SK-N-SH (cell line): ENCODE measurements at regions not wholly inside any gene's neighbourhood (a gene's known extent, or its start where the extent isn't known, plus 50 kb on each side); places are given as distances from the start of the nearest gene placed in this dataset.

Experiments used
- CTCF ChIA-PET: fragments of 300-600, 350-600 bp; formaldehyde crosslinking; extraction: SDS; loops from one replicate; lab custom pipeline; 2021; lab: Yijun Ruan, JAX
- POLR2A ChIA-PET: fragments of 350-600 bp; sonication (Branson Sonifier 250); formaldehyde crosslinking; extraction: SDS; loops from one replicate; lab custom pipeline; 2020; ENCODE audit warnings: antibody characterized with exemption, inconsistent platforms; lab: Yijun Ruan, JAX
- DNase-seq: peaks from one replicate; pipeline ENCODE4 v3.0.0; 2012
- H2AFZ ChIP-seq: fragments of 200-600 bp; sonication (generic); 2 replicates; pipeline ENCODE4 v1.8.1; 2016; ENCODE audit warnings: antibody characterized with exemption, mild to moderate bottlenecking, low read depth
- H3F3A ChIP-seq: fragments of 200-600 bp; sonication (generic); replicated peaks from 2 replicates; pipeline ENCODE3; 2016; ENCODE audit warnings: antibody characterized with exemption, mild to moderate bottlenecking; ENCODE audit not compliant: insufficient read depth
- H3K27ac ChIP-seq, 2 experiments: fragments of 200-500 bp in 1 of 2; fragments of 200-600 bp in 1 of 2; sonication (Bioruptor generic) in 1 of 2; sonication (generic), shearing (Covaris generic) in 1 of 2; 2 replicates each; pipeline versions ENCODE4 v1.5.1 to v1.6.1; 2014 to 2016; ENCODE audit warnings: low read depth in 2 of 2, inconsistent platforms in 1 of 2, low read length in 1 of 2, mild to moderate bottlenecking in 1 of 2, mixed read lengths in 1 of 2
- H3K27me3 ChIP-seq: fragments of 200-600 bp; sonication (generic), shearing (Covaris generic); 2 replicates; pipeline ENCODE4 v1.6.1; 2016; ENCODE audit warnings: mixed run types; ENCODE audit not compliant: insufficient read depth
- H3K36me3 ChIP-seq, 2 experiments: fragments of 200-500 bp in 1 of 2; fragments of 200-600 bp in 1 of 2; sonication (Bioruptor generic) in 1 of 2; sonication (generic) in 1 of 2; replicated peaks in 1 of 2; 2 replicates each; pipeline versions ENCODE3 to v1.5.1; 2014 to 2016; ENCODE audit warnings: low read length in 1 of 2, mild to moderate bottlenecking in 1 of 2; ENCODE audit not compliant: insufficient read depth in 2 of 2, control insufficient read depth in 1 of 2
- H3K4me1 ChIP-seq, 2 experiments: fragments of 200-500 bp in 1 of 2; fragments of 200-600 bp in 1 of 2; sonication (Bioruptor generic) in 1 of 2; sonication (generic), shearing (Covaris generic) in 1 of 2; 2 replicates each; pipeline versions ENCODE4 v1.5.1 to v1.6.1; 2014 to 2016; ENCODE audit warnings: low read depth in 1 of 2, low read length in 1 of 2, mixed run types in 1 of 2; ENCODE audit not compliant: insufficient read depth in 2 of 2, control insufficient read depth in 1 of 2
- H3K4me2 ChIP-seq: fragments of 200-600 bp; sonication (generic), shearing (Covaris generic); 2 replicates; pipeline ENCODE4 v1.6.1; 2017; ENCODE audit warnings: mixed run types
- H3K4me3 ChIP-seq, 2 experiments: fragments of 200-500 bp in 1 of 2; fragments of 200-600 bp in 1 of 2; sonication (Bioruptor generic) in 1 of 2; sonication (generic), shearing (Covaris generic) in 1 of 2; 2 replicates each; pipeline versions ENCODE4 v1.5.1 to v1.8.1; 2014 to 2016; ENCODE audit warnings: low read depth in 2 of 2, inconsistent platforms in 1 of 2, low read length in 1 of 2, mild to moderate bottlenecking in 1 of 2, mixed read lengths in 1 of 2, moderate library complexity in 1 of 2
- H3K79me2 ChIP-seq: fragments of 200-600 bp; sonication (generic); 2 replicates; pipeline ENCODE4 v1.8.1; 2017; ENCODE audit warnings: mild to moderate bottlenecking; ENCODE audit not compliant: insufficient read depth
- H3K9ac ChIP-seq: fragments of 200-600 bp; sonication (generic); 2 replicates; pipeline ENCODE4 v1.6.1; 2017; ENCODE audit warnings: mixed run types
- H3K9me2 ChIP-seq: fragments of 200-600 bp; sonication (generic); 2 replicates; pipeline ENCODE4 v1.6.1; 2017; ENCODE audit warnings: mixed run types
- H3K9me3 ChIP-seq: fragments of 200-600 bp; sonication (generic); 2 replicates; pipeline ENCODE4 v1.6.1; 2017; ENCODE audit warnings: mixed run types, mild to moderate bottlenecking, moderate library complexity
- H4K20me1 ChIP-seq: fragments of 200-600 bp; sonication (generic); 2 replicates; pipeline ENCODE4 v1.6.1; 2017; ENCODE audit warnings: mild to moderate bottlenecking, mixed run types; ENCODE audit not compliant: insufficient read depth
- EP300 ChIP-seq, 2 experiments: IDR thresholded peaks; 2 replicates each; pipeline versions ENCODE4 v1.4.0 to v1.6.1; 2012; ENCODE audit warnings: borderline replicate concordance in 1 of 2, low read depth in 1 of 2, low read length in 1 of 2
- POLR2AphosphoS5 ChIP-seq: IDR thresholded peaks from 2 replicates; pipeline ENCODE4 v1.6.1; 2012; ENCODE audit warnings: low read depth, low read length
- RAD21 ChIP-seq: IDR thresholded peaks from 2 replicates; pipeline ENCODE4 v1.6.1; 2012; ENCODE audit warnings: mild to moderate bottlenecking, low read length
- RCOR1 ChIP-seq: fragments of 150-350 bp; IDR thresholded peaks from 2 replicates; pipeline ENCODE4 v1.6.1; 2017; ENCODE audit warnings: antibody characterized with exemption, low read length
- RFX5 ChIP-seq: IDR thresholded peaks from 2 replicates; pipeline ENCODE4 v1.6.1; 2012; ENCODE audit warnings: mild to moderate bottlenecking, improper control_type of control experiment, low read length
- SIN3A ChIP-seq: IDR thresholded peaks from 2 replicates; pipeline ENCODE4 v1.6.1; 2012; ENCODE audit warnings: low read depth, mild to moderate bottlenecking, low read length, moderate library complexity, borderline replicate concordance
- TAF1 ChIP-seq: IDR thresholded peaks from 2 replicates; pipeline ENCODE4 v1.6.1; 2012; ENCODE audit warnings: low read depth, mild to moderate bottlenecking, low read length, moderate library complexity, borderline replicate concordance
- TEAD4 ChIP-seq: IDR thresholded peaks from 2 replicates; pipeline ENCODE4 v1.4.0; 2012; ENCODE audit warnings: mild to moderate bottlenecking, borderline replicate concordance; ENCODE audit not compliant: insufficient read depth
- YY1 ChIP-seq: IDR thresholded peaks from 2 replicates; pipeline ENCODE4 v1.4.0; 2012; ENCODE audit warnings: low read depth, mild to moderate bottlenecking
- WGBS: methylation state at CpG from one replicate; pipeline ENCODE4 v1.1.6; 2017; ENCODE audit warnings: low lambda C conversion rate; 5-methylcytosine and 5-hydroxymethylcytosine counted together
- TF ChIP-seq, protein P1 (sequence below): IDR thresholded peaks from 2 replicates; pipeline ENCODE4 v1.6.1; 2012; ENCODE audit warnings: mild to moderate bottlenecking, low read depth, low read length, moderate library complexity
- TF ChIP-seq, protein P2 (sequence below): IDR thresholded peaks from 2 replicates; pipeline ENCODE4 v1.4.0; 2012; ENCODE audit warnings: low read depth, borderline replicate concordance
- TF ChIP-seq, protein P3 (sequence below): IDR thresholded peaks from 2 replicates; pipeline ENCODE4 v1.4.0; 2012; ENCODE audit warnings: low read depth
- TF ChIP-seq, protein P4 (sequence below): fragments of 200-600 bp; sonication (generic); IDR thresholded peaks from 2 replicates; pipeline ENCODE4 v1.6.1; 2017; ENCODE audit warnings: antibody characterized with exemption, mild to moderate bottlenecking, moderate library complexity

DNA sequence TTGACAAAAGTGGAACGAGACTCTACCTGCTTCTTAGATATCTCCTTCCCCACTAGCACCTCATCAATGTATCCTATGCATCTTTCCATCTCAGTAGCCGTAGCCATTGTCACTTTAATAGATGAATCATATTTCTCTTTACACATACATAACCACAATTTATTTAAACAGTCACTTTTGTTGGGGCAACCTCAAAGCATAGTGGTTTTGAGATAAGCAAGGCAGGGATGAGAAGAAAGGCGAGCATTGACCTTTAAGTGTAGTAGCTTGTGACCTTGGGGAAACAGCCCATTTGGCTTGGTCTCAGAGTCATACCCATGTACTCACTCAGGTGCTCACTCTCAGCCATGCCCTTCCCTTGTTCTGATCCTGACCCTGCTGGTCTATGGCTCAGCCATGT is 260.1 kb downstream of the C1orf94 start:
- H4K20me1 ChIP-seq: no peaks in the 10 kb centered on the region
- POLR2A ChIA-PET: no interaction called here

More for the DNA sequence above, 260.1 kb downstream of the C1orf94 start:
- TF ChIP-seq, protein P1, sequence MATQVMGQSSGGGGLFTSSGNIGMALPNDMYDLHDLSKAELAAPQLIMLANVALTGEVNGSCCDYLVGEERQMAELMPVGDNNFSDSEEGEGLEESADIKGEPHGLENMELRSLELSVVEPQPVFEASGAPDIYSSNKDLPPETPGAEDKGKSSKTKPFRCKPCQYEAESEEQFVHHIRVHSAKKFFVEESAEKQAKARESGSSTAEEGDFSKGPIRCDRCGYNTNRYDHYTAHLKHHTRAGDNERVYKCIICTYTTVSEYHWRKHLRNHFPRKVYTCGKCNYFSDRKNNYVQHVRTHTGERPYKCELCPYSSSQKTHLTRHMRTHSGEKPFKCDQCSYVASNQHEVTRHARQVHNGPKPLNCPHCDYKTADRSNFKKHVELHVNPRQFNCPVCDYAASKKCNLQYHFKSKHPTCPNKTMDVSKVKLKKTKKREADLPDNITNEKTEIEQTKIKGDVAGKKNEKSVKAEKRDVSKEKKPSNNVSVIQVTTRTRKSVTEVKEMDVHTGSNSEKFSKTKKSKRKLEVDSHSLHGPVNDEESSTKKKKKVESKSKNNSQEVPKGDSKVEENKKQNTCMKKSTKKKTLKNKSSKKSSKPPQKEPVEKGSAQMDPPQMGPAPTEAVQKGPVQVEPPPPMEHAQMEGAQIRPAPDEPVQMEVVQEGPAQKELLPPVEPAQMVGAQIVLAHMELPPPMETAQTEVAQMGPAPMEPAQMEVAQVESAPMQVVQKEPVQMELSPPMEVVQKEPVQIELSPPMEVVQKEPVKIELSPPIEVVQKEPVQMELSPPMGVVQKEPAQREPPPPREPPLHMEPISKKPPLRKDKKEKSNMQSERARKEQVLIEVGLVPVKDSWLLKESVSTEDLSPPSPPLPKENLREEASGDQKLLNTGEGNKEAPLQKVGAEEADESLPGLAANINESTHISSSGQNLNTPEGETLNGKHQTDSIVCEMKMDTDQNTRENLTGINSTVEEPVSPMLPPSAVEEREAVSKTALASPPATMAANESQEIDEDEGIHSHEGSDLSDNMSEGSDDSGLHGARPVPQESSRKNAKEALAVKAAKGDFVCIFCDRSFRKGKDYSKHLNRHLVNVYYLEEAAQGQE: no peak
- TF ChIP-seq YY1 (no peak), TAF1 (no peak), RCOR1 (no peak), EP300 (IDR thresholded peaks at IDR 0.05; ENCODE audit: borderline replicate concordance in 1 of 2, low read depth in 1 of 2, low read length in 1 of 2) (no peak), SIN3A (no peak), TEAD4 (no peak), RAD21 (no peak), RFX5 (no peak), POLR2AphosphoS5 (no peak)
- TF ChIP-seq, protein P2, sequence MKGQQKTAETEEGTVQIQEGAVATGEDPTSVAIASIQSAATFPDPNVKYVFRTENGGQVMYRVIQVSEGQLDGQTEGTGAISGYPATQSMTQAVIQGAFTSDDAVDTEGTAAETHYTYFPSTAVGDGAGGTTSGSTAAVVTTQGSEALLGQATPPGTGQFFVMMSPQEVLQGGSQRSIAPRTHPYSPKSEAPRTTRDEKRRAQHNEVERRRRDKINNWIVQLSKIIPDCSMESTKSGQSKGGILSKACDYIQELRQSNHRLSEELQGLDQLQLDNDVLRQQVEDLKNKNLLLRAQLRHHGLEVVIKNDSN: no peak
- TF ChIP-seq, protein P3, sequence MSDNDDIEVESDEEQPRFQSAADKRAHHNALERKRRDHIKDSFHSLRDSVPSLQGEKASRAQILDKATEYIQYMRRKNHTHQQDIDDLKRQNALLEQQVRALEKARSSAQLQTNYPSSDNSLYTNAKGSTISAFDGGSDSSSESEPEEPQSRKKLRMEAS: no peak
- TF ChIP-seq, protein P4, sequence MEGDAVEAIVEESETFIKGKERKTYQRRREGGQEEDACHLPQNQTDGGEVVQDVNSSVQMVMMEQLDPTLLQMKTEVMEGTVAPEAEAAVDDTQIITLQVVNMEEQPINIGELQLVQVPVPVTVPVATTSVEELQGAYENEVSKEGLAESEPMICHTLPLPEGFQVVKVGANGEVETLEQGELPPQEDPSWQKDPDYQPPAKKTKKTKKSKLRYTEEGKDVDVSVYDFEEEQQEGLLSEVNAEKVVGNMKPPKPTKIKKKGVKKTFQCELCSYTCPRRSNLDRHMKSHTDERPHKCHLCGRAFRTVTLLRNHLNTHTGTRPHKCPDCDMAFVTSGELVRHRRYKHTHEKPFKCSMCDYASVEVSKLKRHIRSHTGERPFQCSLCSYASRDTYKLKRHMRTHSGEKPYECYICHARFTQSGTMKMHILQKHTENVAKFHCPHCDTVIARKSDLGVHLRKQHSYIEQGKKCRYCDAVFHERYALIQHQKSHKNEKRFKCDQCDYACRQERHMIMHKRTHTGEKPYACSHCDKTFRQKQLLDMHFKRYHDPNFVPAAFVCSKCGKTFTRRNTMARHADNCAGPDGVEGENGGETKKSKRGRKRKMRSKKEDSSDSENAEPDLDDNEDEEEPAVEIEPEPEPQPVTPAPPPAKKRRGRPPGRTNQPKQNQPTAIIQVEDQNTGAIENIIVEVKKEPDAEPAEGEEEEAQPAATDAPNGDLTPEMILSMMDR: no peak
- no peak overlapping the region for H3K4me2 ChIP-seq
- H3K9me3 ChIP-seq: no peaks in the 10 kb centered on the region; the same call in 1 of the 2 replicates
- no peak overlapping the region for H3K27ac ChIP-seq
- no peak for DNase-seq
- H3K36me3 ChIP-seq: no peaks in the 10 kb centered on the region
- no peak overlapping the region for H3K4me3 ChIP-seq
- CTCF ChIA-PET: no interaction called here
- no peaks in the 10 kb centered on the region for H3K79me2 ChIP-seq
- no peaks in the 10 kb centered on the region; a peak in 1 of 4 replicates for H3K4me1 ChIP-seq
- no peak overlapping the region for H2AFZ ChIP-seq
- H3K9me2 ChIP-seq: no peaks in the 10 kb centered on the region
- no peaks in the 10 kb centered on the region for H3K27me3 ChIP-seq
- no peaks in the 10 kb centered on the region for H3F3A ChIP-seq
- 8% methylated on average over 3 of the region's 3 CpGs for WGBS
- no peak overlapping the region for H3K9ac ChIP-seq
